H1 (cell line): ENCODE measurements at regions not wholly inside any gene's neighbourhood (a gene's known extent, or its start where the extent isn't known, plus 50 kb on each side); places are given as distances from the start of the nearest gene placed in this dataset.

Experiments
- CTCF ChIA-PET: fragments of 300-600 bp; sonication (Branson Sonifier 250); formaldehyde crosslinking; loops from one replicate; lab custom pipeline; 2021; ENCODE audit not compliant: partially characterized antibody; lab: Charles Lee
- POLR2A ChIA-PET: fragments of 300-600 bp; sonication (Branson Sonifier 250); formaldehyde crosslinking; loops from one replicate; lab custom pipeline; 2021; ENCODE audit warnings: inconsistent platforms; ENCODE audit not compliant: partially characterized antibody; lab: Charles Lee
- DNase-seq, 2 experiments: peaks; one replicate each; pipeline versions ENCODE4 v3.0.0 to v3.0.0-alpha.2; 2010 to 2022; ENCODE audit warnings: low spot score in 2 of 2, low read depth in 1 of 2, mixed read lengths in 1 of 2
- FAIRE-seq: peaks from 2 replicates; lab custom pipeline; 2011; peaks lifted over from hg19 to GRCh38; lab: Jason Lieb, UNC
- H2AFZ ChIP-seq: 2 replicates; pipeline ENCODE4 v1.8.1; 2012; ENCODE audit warnings: low read length, inconsistent platforms
- H2AK5ac ChIP-seq: 2 replicates; pipeline ENCODE4 v1.6.1; 2013; ENCODE audit warnings: low read depth, low read length
- H2BK120ac ChIP-seq: replicated peaks from 2 replicates; pipeline ENCODE3; 2013; ENCODE audit warnings: low read depth, low read length, inconsistent platforms
- H2BK12ac ChIP-seq: 2 replicates; pipeline ENCODE4 v1.6.1; 2013; ENCODE audit warnings: low read depth, low read length
- H2BK15ac ChIP-seq: 2 replicates; pipeline ENCODE4 v1.6.1; 2013; ENCODE audit warnings: low read length
- H2BK20ac ChIP-seq: 2 replicates; pipeline ENCODE4 v1.6.1; 2013; ENCODE audit warnings: low read length
- H2BK5ac ChIP-seq: 2 replicates; pipeline ENCODE4 v1.6.1; 2013; ENCODE audit warnings: low read depth, low read length
- H3K14ac ChIP-seq: 2 replicates; pipeline ENCODE4 v1.6.1; 2013; ENCODE audit warnings: inconsistent platforms; ENCODE audit not compliant: insufficient read length
- H3K18ac ChIP-seq: 2 replicates; pipeline ENCODE4 v1.6.1; 2013; ENCODE audit warnings: low read length; ENCODE audit errors: extremely low read depth
- H3K23ac ChIP-seq: 2 replicates; pipeline ENCODE4 v1.6.1; 2013; ENCODE audit warnings: inconsistent platforms; ENCODE audit not compliant: insufficient read length
- H3K23me2 ChIP-seq: 2 replicates; pipeline ENCODE4 v1.6.1; 2013; ENCODE audit warnings: low read depth, low read length
- H3K27ac ChIP-seq: 2 replicates; pipeline ENCODE4 v1.6.1; 2011; ENCODE audit warnings: low read depth, low read length, inconsistent platforms
- H3K27me3 ChIP-seq, 4 experiments: replicated peaks in 1 of 4; 1 replicate in 1 of 4; 2 replicates in 3 of 4; pipeline versions ENCODE4 v1.6.1 to v1.8.1; 2011 to 2013; ENCODE audit warnings: low read length in 3 of 4, mild to moderate bottlenecking in 3 of 4, inconsistent platforms in 2 of 4, mixed read lengths in 2 of 4, moderate library complexity in 1 of 4; ENCODE audit not compliant: control insufficient read depth in 3 of 4, insufficient read depth in 3 of 4; ENCODE audit errors: extremely low read depth in 1 of 4
- H3K36me3 ChIP-seq, 4 experiments: 2 replicates each; pipeline versions ENCODE4 v1.6.1 to v1.8.1; 2011 to 2013; ENCODE audit warnings: mild to moderate bottlenecking in 4 of 4, low read length in 3 of 4, moderate library complexity in 2 of 4, control low read depth in 1 of 4, inconsistent platforms in 1 of 4; ENCODE audit not compliant: insufficient read depth in 4 of 4, control insufficient read depth in 2 of 4
- H3K4ac ChIP-seq: replicated peaks from 2 replicates; pipeline ENCODE3; 2013; ENCODE audit warnings: low read length, low read depth, mixed read lengths, inconsistent platforms; ENCODE audit not compliant: insufficient read length
- H3K4me1 ChIP-seq, 4 experiments: replicated peaks in 1 of 4; 1 replicate in 1 of 4; 2 replicates in 3 of 4; pipeline versions ENCODE4 v1.6.1 to v1.8.1; 2011 to 2013; ENCODE audit warnings: low read length in 3 of 4, inconsistent platforms in 2 of 4, mixed read lengths in 1 of 4; ENCODE audit not compliant: insufficient read depth in 4 of 4, control insufficient read depth in 3 of 4
- H3K4me2 ChIP-seq, 2 experiments: 2 replicates each; pipeline versions ENCODE4 v1.6.1 to v1.8.1; 2011 to 2013; ENCODE audit warnings: low read depth in 2 of 2, low read length in 2 of 2, control low read depth in 1 of 2, inconsistent platforms in 1 of 2, mild to moderate bottlenecking in 1 of 2; ENCODE audit not compliant: insufficient read depth in 1 of 2
- H3K4me3 ChIP-seq, 4 experiments: fragments of 200-600, 300-600 bp in 1 of 4; sonication (generic), shearing (Covaris generic), sonication (Bioruptor Twin) in 1 of 4; 2 replicates each; pipeline versions ENCODE4 v1.5.1 to v1.8.1; 2011 to 2016; ENCODE audit warnings: low read length in 4 of 4, low read depth in 3 of 4, control low read depth in 2 of 4, inconsistent platforms in 2 of 4, mild to moderate bottlenecking in 2 of 4, mixed read lengths in 1 of 4, moderate library complexity in 1 of 4; ENCODE audit not compliant: insufficient read depth in 2 of 4; ENCODE audit errors: extremely low read depth in 1 of 4
- H3K56ac ChIP-seq: replicated peaks from 2 replicates; pipeline ENCODE3; 2013; ENCODE audit warnings: low read depth, mild to moderate bottlenecking, mixed read lengths, low read length, inconsistent platforms; ENCODE audit not compliant: insufficient read length
- H3K79me1 ChIP-seq: 2 replicates; pipeline ENCODE4 v1.6.1; 2013; ENCODE audit warnings: low read depth, low read length, control low read depth
- H3K79me2 ChIP-seq, 2 experiments: 2 replicates each; pipeline versions ENCODE4 v1.6.1 to v1.8.1; 2012 to 2013; ENCODE audit warnings: low read length in 2 of 2, mild to moderate bottlenecking in 2 of 2, inconsistent platforms in 1 of 2; ENCODE audit not compliant: insufficient read depth in 2 of 2, control insufficient read depth in 1 of 2
- H3K9ac ChIP-seq, 4 experiments: replicated peaks in 1 of 4; 1 replicate in 1 of 4; 2 replicates in 3 of 4; pipeline versions ENCODE4 v1.6.1 to v1.8.1; 2011 to 2013; ENCODE audit warnings: low read depth in 3 of 4, low read length in 3 of 4, control low read depth in 2 of 4, mild to moderate bottlenecking in 2 of 4, moderate library complexity in 2 of 4, inconsistent platforms in 1 of 4; ENCODE audit errors: extremely low read depth in 1 of 4
- H3K9me3 ChIP-seq, 2 experiments: 2 replicates each; pipeline versions ENCODE4 v1.6.1 to v1.8.1; 2012 to 2013; ENCODE audit warnings: mild to moderate bottlenecking in 2 of 2, moderate library complexity in 2 of 2, control low read depth in 1 of 2, inconsistent platforms in 1 of 2, low read depth in 1 of 2, low read length in 1 of 2, mixed read lengths in 1 of 2; ENCODE audit not compliant: insufficient read depth in 2 of 2
- H4K20me1 ChIP-seq, 2 experiments: replicated peaks in 1 of 2; 2 replicates each; pipeline versions ENCODE3 to v1.8.1; 2011 to 2013; ENCODE audit warnings: inconsistent platforms in 2 of 2, low read length in 2 of 2, mild to moderate bottlenecking in 1 of 2; ENCODE audit not compliant: insufficient read depth in 2 of 2, control insufficient read depth in 1 of 2
- H4K5ac ChIP-seq: 2 replicates; pipeline ENCODE4 v1.6.1; 2013; ENCODE audit warnings: low read length, low read depth, mixed read lengths, inconsistent platforms; ENCODE audit not compliant: insufficient read length
- H4K8ac ChIP-seq: 2 replicates; pipeline ENCODE4 v1.8.0; 2013; ENCODE audit warnings: mild to moderate bottlenecking, moderate library complexity, low read length, inconsistent platforms; ENCODE audit not compliant: insufficient read depth; ENCODE audit errors: extremely low read depth
- H4K91ac ChIP-seq: replicated peaks from 2 replicates; pipeline ENCODE3; 2013; ENCODE audit warnings: low read length, mixed read lengths, inconsistent platforms; ENCODE audit not compliant: insufficient read length
- ASH2L ChIP-seq: fragments of 200-600, 300-600 bp; sonication (generic); IDR thresholded peaks from one replicate; pipeline ENCODE4 v1.7.1; 2017; ENCODE audit warnings: low read length
- CHD2 ChIP-seq: IDR thresholded peaks from 2 replicates; pipeline ENCODE4 v1.6.1; 2012; ENCODE audit warnings: low read length, improper control_type of control experiment
- CTCF ChIP-seq, 3 experiments: IDR thresholded peaks; 1 replicate in 2 of 3; 2 replicates in 1 of 3; pipeline versions ENCODE4 v1.5.1 to v1.6.1; 2011; ENCODE audit warnings: low read length in 3 of 3, mild to moderate bottlenecking in 3 of 3, inconsistent platforms in 2 of 3, low read depth in 1 of 3, moderate library complexity in 1 of 3; ENCODE audit not compliant: insufficient read depth in 1 of 3; ENCODE audit errors: control extremely low read depth in 1 of 3
- RAD21 ChIP-seq, 2 experiments: IDR thresholded peaks in 1 of 2; conservative IDR thresholded peaks in 1 of 2; 2 replicates each; pipeline ENCODE4 v1.6.1; 2011; ENCODE audit warnings: low read depth in 2 of 2, low read length in 2 of 2, improper control_type of control experiment in 1 of 2, inconsistent platforms in 1 of 2, mild to moderate bottlenecking in 1 of 2, moderate library complexity in 1 of 2
- SIN3A ChIP-seq, 2 experiments: IDR thresholded peaks in 1 of 2; conservative IDR thresholded peaks in 1 of 2; 2 replicates each; pipeline ENCODE4 v1.6.1; 2011 to 2012; ENCODE audit warnings: low read length in 2 of 2, improper control_type of control experiment in 1 of 2, low read depth in 1 of 2, mild to moderate bottlenecking in 1 of 2
- SIRT6 ChIP-seq: IDR thresholded peaks from one replicate; pipeline ENCODE4 v1.7.1; 2012; ENCODE audit warnings: low read length, inconsistent platforms
- TAF1 ChIP-seq: IDR thresholded peaks from 2 replicates; pipeline ENCODE4 v1.6.1; 2011; ENCODE audit warnings: mild to moderate bottlenecking, low read depth, low read length
- TCF12 ChIP-seq: IDR thresholded peaks from 2 replicates; pipeline ENCODE4 v1.6.1; 2011; ENCODE audit warnings: low read depth, mild to moderate bottlenecking, low read length
- WGBS, 2 experiments: shearing (Covaris generic) in 1 of 2; methylation state at CpG; one replicate each; pipeline versions ENCODE4 v1.1.6 to v1.1.7; 2013 to 2015; ENCODE audit warnings: low lambda C conversion rate in 2 of 2, mixed read lengths in 2 of 2, inconsistent platforms in 1 of 2, low coverage in 1 of 2, missing lambda C conversion rate in 1 of 2; ENCODE audit not compliant: insufficient replicate concordance in 2 of 2, insufficient coverage in 1 of 2, insufficient read length in 1 of 2; ENCODE audit errors: extremely low coverage in 1 of 2, missing lambda C conversion rate in 1 of 2; 5-methylcytosine and 5-hydroxymethylcytosine counted together

- no peak overlapping the region for H3K14ac ChIP-seq
- no peak overlapping the region for H3K18ac ChIP-seq
- H2AK5ac ChIP-seq: no peak overlapping the region
- WGBS, 2 experiments: 94% methylated on average over 3 of the region's 3 CpGs; no CpG with 5 or more reads in 1 of the 2 experiments
- H3K23me2 ChIP-seq: no peaks in the 10 kb centered on the region; the same call in 1 of the 2 replicates
- no peaks in the 10 kb centered on the region for H3K36me3 ChIP-seq
- no peak overlapping the region for H2BK12ac ChIP-seq
- TF ChIP-seq ASH2L (no peak), SIRT6 (no peak), CHD2 (no peak), TCF12 (no peak), SIN3A (conservative IDR thresholded peaks at IDR 0.05 in 1 of 2, IDR thresholded peaks at IDR 0.05 in 1 of 2; ENCODE audit: low read depth in 1 of 2, low read length in 2 of 2) (no peak), CTCF (IDR thresholded peaks at IDR 0.05; ENCODE audit: control extremely low read depth in 1 of 3, insufficient read depth in 1 of 3, low read depth in 1 of 3, low read length in 3 of 3) (no peak), TAF1 (no peak), RAD21 (IDR thresholded peaks at IDR 0.05 in 1 of 2, conservative IDR thresholded peaks at IDR 0.05 in 1 of 2; ENCODE audit: low read depth in 2 of 2, low read length in 2 of 2) (no peak)
- H4K5ac ChIP-seq: no peak overlapping the region
- ChIA-PET CTCF (interaction anchor here (0.7 to 8.2 kb wide), 6 partner anchors 9 to 201 kb away, joined by 3 to 52 read pairs (median 5); no protein-coding TSS in a partner anchor), POLR2A (interaction anchor here (0.5 kb wide), 1 partner anchor 181 kb away, joined by 4 read pairs; no protein-coding TSS in a partner anchor)
- H3K4me2 ChIP-seq: no peak overlapping the region
- H3K23ac ChIP-seq: no peak overlapping the region
- peaks cover 4 to 5% of the 10 kb centered on the region in 2 experiments; a peak in 2 of 4 replicates for H3K9me3 ChIP-seq
- H4K91ac ChIP-seq: no peak overlapping the region
- H3K4me1 ChIP-seq: no peaks in the 10 kb centered on the region
- no peak overlapping the region for H2AFZ ChIP-seq
- H3K27me3 ChIP-seq: no peaks in the 10 kb centered on the region
- no peak overlapping the region for H3K56ac ChIP-seq
- no peak overlapping the region for H3K4me3 ChIP-seq
- H4K8ac ChIP-seq: no peak overlapping the region
- FAIRE-seq: no peak
- no peak overlapping the region for H2BK15ac ChIP-seq
- H3K79me2 ChIP-seq: no peaks in the 10 kb centered on the region
- H2BK5ac ChIP-seq: no peak overlapping the region
- no peak overlapping the region for H2BK20ac ChIP-seq
- H3K9ac ChIP-seq: no peak overlapping the region
- H4K20me1 ChIP-seq: no peaks in the 10 kb centered on the region
- no peak for DNase-seq
- no peak overlapping the region for H2BK120ac ChIP-seq
- H3K4ac ChIP-seq: no peak overlapping the region
- H3K27ac ChIP-seq: no peak overlapping the region
- H3K79me1 ChIP-seq: no peaks in the 10 kb centered on the region
These were observed 98.5 kb upstream of the ATL2 start for GRCh38 chr2:38475567-38475881.
